AG10803 (cell line): ENCODE measurements at regions not wholly inside any gene's neighbourhood (a gene's known extent, or its start where the extent isn't known, plus 50 kb on each side); places are given as distances from the start of the nearest gene placed in this dataset.

ENCODE experiments used
- DNase-seq: peaks from one replicate; pipeline ENCODE4 v3.0.0; 2010; ENCODE audit warnings: low read depth
- H3K4me3 ChIP-seq: 2 replicates; pipeline ENCODE4 v1.5.1; 2011; ENCODE audit warnings: mild to moderate bottlenecking, low read length, control low read depth
- TF ChIP-seq, protein P1 (sequence below): conservative IDR thresholded peaks from 2 replicates; pipeline ENCODE4 v1.5.1; 2011; ENCODE audit warnings: mild to moderate bottlenecking, low read length, control low read depth, inconsistent platforms

- no peak overlapping the region for H3K4me3 ChIP-seq
- TF ChIP-seq, protein P1, sequence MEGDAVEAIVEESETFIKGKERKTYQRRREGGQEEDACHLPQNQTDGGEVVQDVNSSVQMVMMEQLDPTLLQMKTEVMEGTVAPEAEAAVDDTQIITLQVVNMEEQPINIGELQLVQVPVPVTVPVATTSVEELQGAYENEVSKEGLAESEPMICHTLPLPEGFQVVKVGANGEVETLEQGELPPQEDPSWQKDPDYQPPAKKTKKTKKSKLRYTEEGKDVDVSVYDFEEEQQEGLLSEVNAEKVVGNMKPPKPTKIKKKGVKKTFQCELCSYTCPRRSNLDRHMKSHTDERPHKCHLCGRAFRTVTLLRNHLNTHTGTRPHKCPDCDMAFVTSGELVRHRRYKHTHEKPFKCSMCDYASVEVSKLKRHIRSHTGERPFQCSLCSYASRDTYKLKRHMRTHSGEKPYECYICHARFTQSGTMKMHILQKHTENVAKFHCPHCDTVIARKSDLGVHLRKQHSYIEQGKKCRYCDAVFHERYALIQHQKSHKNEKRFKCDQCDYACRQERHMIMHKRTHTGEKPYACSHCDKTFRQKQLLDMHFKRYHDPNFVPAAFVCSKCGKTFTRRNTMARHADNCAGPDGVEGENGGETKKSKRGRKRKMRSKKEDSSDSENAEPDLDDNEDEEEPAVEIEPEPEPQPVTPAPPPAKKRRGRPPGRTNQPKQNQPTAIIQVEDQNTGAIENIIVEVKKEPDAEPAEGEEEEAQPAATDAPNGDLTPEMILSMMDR = no peak
- DNase-seq = no peak
Observed at GRCh38 chr3:80890571-80890970, 870.9 kb downstream of the GBE1 start.

GRCh38 chr3:80889535-80889934, 871.9 kb downstream of the GBE1 start:
- no peak for DNase-seq
- TF ChIP-seq, protein P1 = no peak
- no peak overlapping the region for H3K4me3 ChIP-seq

GRCh38 chr3:80870476-80871041, 890.9 kb downstream of the GBE1 start:
- no peak for DNase-seq
- TF ChIP-seq, protein P1 = no peak
- no peak overlapping the region for H3K4me3 ChIP-seq

DNA sequence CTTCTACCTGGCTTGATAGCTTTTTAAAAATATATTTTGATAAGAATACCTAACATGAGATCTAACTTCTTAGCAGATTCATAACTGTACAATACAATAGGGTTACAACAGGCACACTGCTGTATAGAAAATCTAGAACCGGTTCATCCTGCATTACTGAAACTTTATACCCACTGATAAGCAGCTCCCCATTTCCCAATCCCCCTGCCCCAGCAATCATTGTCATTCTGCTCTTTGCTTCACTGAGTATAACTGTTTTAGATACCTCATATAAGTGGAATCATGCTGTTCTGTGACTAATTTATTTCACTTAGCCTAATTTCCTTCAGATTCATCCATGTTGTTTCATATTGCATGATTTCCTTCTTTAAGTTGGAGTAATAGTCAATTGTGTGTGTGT, 906.0 kb downstream of the GBE1 start:
- TF ChIP-seq, protein P1 = no peak
- no peak overlapping the region for H3K4me3 ChIP-seq
- no peak for DNase-seq

GRCh38 chr3:80836395-80836794, 925.0 kb downstream of the GBE1 start:
- TF ChIP-seq, protein P1 = no peak
- no peak for DNase-seq

GRCh38 chr3:80807577-80807976, 953.9 kb downstream of the GBE1 start:
- DNase-seq = no peak
- no peak overlapping the region for H3K4me3 ChIP-seq
- TF ChIP-seq, protein P1 = no peak

More at GRCh38 chr3:80836395-80836794, 925.0 kb downstream of the GBE1 start:
- no peak overlapping the region for H3K4me3 ChIP-seq

GRCh38 chr3:80806673-80807072, 954.8 kb downstream of the GBE1 start:
- no peak for DNase-seq
- no peak overlapping the region for H3K4me3 ChIP-seq
- TF ChIP-seq, protein P1 = no peak
